Duodenal mucosa (tissue), 2 donors: ENCODE measurements at regions not wholly inside any gene's neighbourhood (a gene's known extent, or its start where the extent isn't known, plus 50 kb on each side); places are given as distances from the start of the nearest gene placed in this dataset.

Experiments
- H3K27ac ChIP-seq: one replicate; pipeline ENCODE4 v1.7.0; 2013; ENCODE audit warnings: low read depth, low read length
- H3K27me3 ChIP-seq, 2 donors: one replicate each; pipeline ENCODE4 v1.7.0; 2013; ENCODE audit warnings: low read length in 2 of 2, control low read depth in 1 of 2; ENCODE audit not compliant: insufficient read depth in 2 of 2, control insufficient read depth in 1 of 2
- H3K36me3 ChIP-seq, 2 donors: one replicate each; pipeline ENCODE4 v1.7.0; 2013; ENCODE audit warnings: low read length in 2 of 2, control low read depth in 1 of 2; ENCODE audit not compliant: insufficient read depth in 2 of 2, control insufficient read depth in 1 of 2
- H3K4me1 ChIP-seq, 2 donors: one replicate each; pipeline ENCODE4 v1.7.0; 2013; ENCODE audit warnings: low read length in 2 of 2, control low read depth in 1 of 2; ENCODE audit not compliant: insufficient read depth in 2 of 2, control insufficient read depth in 1 of 2
- H3K4me3 ChIP-seq, 2 donors: one replicate each; pipeline ENCODE4 v1.7.0; 2013; ENCODE audit warnings: low read length in 2 of 2, low read depth in 1 of 2
- H3K9ac ChIP-seq, 2 donors: one replicate each; pipeline ENCODE4 v1.7.0; 2013; ENCODE audit warnings: low read length in 2 of 2, low read depth in 1 of 2
- H3K9me3 ChIP-seq, 2 donors: one replicate each; pipeline ENCODE4 v1.7.0; 2013; ENCODE audit warnings: low read length in 2 of 2, control low read depth in 1 of 2; ENCODE audit not compliant: control insufficient read depth in 1 of 2

DNA sequence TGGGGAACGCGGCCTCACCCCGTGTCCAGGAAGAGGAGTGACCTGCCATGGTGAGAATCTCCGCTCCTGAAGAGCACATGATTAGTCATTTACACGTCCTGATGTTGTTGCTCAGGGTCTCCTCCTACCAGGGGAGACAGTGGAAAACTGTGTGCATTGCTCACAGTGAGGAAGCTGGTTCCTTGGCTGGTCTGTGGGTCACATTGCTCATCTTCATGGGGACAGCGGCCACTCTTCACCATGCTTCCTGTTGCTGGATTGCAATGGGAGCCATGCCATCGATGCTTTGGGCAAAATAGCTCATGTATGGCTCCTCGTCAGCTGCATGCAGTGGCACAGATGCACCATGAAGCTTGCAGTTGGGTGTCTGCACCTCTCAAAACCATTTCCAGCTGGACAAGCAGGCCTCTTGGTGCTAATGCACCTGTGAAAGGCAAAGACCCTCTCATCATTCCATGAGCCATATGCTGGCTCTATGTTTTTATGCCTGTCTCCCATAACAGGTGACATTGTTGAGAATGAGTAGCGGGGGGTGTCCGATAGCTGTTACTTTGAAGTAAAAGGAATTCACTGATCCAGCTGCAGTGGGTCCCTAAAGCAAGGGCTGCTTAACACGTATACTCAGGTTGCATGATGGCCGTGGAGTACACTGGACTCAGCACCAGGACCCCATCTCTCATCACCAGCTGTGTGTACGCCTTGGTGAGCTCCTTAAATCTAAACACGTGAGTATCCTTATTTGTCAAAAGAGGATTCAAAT, 135.0 kb upstream of the ALKAL2 start:
- Histone ChIP-seq H3K9ac (no peak overlapping the region), H3K36me3 (no peaks in the 10 kb centered on the region), H3K4me3 (no peak overlapping the region), H3K4me1 (no peaks in the 10 kb centered on the region), H3K27me3 (no peaks in the 10 kb centered on the region), H3K27ac (no peak overlapping the region), H3K9me3 (no peaks in the 10 kb centered on the region)

DNA sequence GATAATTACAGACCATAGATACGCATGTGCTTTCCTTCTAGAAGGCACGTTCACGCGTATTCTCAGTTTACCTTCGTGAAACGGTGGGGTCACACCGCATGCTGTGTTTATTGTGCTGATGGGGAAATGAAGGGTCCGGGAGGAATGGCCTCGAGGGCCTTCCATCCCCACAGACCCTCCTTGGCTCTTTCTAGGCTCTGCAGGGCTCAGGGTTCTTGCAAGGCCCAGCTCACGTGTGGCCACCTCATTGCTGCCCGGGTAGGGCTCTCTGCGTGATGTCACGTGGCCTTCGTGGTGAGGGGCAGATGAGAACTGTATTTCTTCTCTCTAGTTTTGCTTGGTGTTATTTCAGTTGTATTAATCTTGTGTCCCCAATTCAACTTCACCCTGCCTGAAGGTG, 133.5 kb upstream of the ALKAL2 start:
- Histone ChIP-seq H3K9me3 (no peaks in the 10 kb centered on the region), H3K4me3 (no peak overlapping the region), H3K27ac (no peak overlapping the region), H3K4me1 (no peaks in the 10 kb centered on the region), H3K27me3 (no peaks in the 10 kb centered on the region), H3K36me3 (no peaks in the 10 kb centered on the region), H3K9ac (no peak overlapping the region)

DNA sequence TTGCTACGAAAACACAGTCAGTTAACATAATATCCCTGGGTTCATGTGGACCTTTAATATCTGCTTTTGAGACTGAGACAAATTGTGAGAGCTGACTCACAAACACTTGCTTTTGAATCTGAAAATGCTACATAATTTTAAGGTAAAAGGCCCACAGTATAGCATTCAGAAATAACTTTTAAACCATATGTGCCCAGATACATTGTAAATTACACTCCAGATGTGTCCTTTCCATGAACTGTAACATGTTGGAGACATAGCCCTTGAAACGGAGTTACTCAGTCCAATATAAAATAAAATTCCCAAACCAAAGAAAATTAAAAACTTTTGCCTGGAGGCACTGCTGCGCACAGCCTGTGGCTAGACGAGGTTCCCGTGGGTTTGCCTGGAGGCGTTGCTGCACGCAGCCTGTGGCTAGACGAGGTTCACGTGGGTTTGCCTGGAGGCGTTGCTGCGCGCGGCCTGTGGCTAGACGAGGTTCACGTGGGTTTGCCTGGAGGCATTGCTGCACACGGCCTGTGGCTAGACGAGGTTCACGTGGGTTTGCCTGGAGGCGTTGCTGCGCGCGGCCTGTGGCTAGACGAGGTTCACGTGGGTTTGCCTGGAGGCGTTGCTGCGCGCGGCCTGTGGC, 131.9 kb upstream of the ALKAL2 start:
- Histone ChIP-seq H3K36me3 (no peaks in the 10 kb centered on the region), H3K27me3 (no peaks in the 10 kb centered on the region), H3K9ac (no peak overlapping the region), H3K9me3 (no peaks in the 10 kb centered on the region), H3K27ac (no peak overlapping the region), H3K4me3 (no peak overlapping the region), H3K4me1 (no peaks in the 10 kb centered on the region)

DNA sequence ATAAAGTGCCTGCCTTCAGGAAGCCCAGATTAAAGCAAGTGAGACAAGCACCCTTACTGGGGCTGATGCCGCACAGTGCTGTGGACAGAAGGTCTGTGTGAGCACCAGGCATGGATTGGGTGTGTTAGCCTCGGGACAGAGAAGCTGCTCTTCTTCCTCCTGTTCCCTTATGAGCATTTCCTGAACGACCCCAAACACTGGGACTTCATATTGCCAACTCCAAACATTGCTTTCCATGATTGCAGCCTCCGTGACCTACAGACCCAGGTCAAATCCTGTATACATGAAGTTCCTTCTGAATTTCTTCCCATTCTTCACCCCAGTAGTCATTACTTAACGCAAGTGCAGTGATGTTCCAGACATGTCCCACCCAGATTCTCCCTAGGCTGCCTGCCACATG, 129.8 kb upstream of the ALKAL2 start:
- no peak overlapping the region for H3K9ac ChIP-seq
- no peak overlapping the region for H3K4me3 ChIP-seq

DNA sequence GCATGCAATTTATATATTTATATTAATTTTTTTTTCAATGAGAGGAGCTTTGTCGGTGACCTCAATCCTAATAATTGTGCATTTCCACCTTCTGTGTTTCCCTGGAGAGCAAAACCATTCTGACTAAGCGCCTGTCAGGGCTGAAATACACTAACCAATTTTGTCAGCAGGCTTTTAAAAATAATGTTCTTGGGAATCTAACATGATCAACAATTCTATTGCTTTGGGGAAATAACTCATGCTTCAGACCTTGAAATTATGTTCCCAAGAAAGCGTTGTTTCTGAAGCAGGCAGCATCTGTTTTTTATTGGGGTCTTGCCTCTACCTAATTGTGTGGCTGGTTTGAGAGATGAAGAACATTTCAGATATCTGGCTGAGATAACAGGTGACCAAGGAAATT, 129.1 kb upstream of the ALKAL2 start:
- Histone ChIP-seq H3K27ac (no peak overlapping the region), H3K27me3 (no peaks in the 10 kb centered on the region), H3K36me3 (no peaks in the 10 kb centered on the region), H3K9me3 (no peaks in the 10 kb centered on the region), H3K4me3 (no peak overlapping the region), H3K9ac (no peak overlapping the region), H3K4me1 (no peaks in the 10 kb centered on the region)

More for the DNA sequence above, 129.8 kb upstream of the ALKAL2 start:
- H3K9me3 ChIP-seq = no peaks in the 10 kb centered on the region
- H3K27ac ChIP-seq = no peak overlapping the region
- no peaks in the 10 kb centered on the region for H3K27me3 ChIP-seq
- no peaks in the 10 kb centered on the region for H3K36me3 ChIP-seq
- H3K4me1 ChIP-seq = no peaks in the 10 kb centered on the region

DNA sequence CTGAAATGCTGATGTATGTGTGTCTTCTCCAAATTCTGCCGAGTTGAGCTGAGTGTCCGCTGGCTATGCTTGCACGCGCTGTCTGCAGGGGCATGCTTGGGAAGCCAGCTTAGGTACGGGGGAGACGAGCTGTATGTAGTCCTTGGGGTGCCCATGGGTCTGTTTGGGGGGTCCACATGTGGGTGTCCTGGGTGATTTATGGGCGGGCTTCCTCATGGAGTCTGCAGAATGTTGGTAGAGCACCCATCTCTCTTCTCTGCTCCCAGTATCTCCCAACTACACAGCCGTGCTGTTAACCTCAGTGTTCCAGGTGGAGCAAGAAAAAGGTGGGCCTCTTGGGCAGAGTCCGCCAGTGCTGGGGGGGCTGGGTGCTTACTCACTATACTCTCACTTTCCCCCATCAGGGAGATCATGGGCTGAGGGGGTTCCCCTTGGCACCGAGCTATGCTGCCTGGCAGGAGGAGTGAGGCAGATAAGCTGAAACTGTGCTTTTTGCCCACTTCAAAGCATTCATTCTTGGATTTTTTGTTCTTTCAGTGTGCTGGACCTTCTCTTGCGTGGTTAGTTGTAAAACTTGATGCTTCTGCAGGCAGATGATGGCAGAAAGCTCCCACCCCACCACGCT, 128.2 kb upstream of the ALKAL2 start:
- Histone ChIP-seq H3K4me3 (no peak overlapping the region), H3K27ac (no peak overlapping the region), H3K9ac (no peak overlapping the region), H3K27me3 (no peaks in the 10 kb centered on the region), H3K4me1 (no peaks in the 10 kb centered on the region), H3K36me3 (no peaks in the 10 kb centered on the region), H3K9me3 (no peaks in the 10 kb centered on the region)

DNA sequence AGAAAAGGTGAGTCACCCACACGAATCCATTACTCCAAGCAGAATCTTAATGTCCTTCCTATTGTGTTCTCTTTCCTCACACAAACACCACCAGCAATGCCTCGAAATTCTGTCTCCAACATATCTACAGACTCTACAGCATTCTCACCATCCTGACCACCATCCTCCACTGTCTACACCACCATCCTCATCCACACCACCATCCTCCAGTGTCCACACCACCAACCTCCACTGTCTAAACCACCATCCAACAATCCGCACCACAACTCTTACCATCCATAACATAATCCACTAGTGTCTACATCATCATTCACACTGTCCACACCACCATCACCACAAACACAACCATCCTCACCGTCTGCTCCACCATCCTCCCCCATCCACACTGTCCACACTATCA, 121.6 kb upstream of the ALKAL2 start:
- Histone ChIP-seq H3K27me3 (no peaks in the 10 kb centered on the region), H3K27ac (no peak overlapping the region), H3K36me3 (no peaks in the 10 kb centered on the region), H3K9me3 (peaks cover 0 to 1% of the 10 kb centered on the region in 2 donors), H3K4me1 (no peaks in the 10 kb centered on the region), H3K4me3 (no peak overlapping the region), H3K9ac (no peak overlapping the region)

DNA sequence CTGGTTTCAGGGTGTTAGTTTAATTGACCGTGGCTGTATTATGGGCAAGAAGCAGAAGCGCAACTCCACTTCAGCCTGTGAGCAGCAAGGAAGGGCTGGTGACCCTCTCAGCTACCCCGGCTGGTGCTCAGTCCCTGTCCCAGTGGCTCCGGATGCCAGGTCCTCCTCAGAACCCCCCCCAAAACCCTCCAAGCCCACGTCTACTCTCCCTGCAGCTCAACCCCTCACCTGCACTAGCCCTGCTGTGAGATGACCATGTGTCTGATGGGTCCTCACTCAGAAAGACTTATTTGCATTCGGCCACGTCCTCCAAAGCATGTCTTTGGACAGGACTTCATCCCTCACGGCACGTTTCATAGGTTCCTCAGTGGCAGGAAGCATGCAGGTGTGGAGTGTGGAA, 119.7 kb upstream of the ALKAL2 start:
- Histone ChIP-seq H3K36me3 (no peaks in the 10 kb centered on the region), H3K27ac (no peak overlapping the region), H3K9me3 (peaks cover 2 to 5% of the 10 kb centered on the region in 2 donors), H3K27me3 (no peaks in the 10 kb centered on the region), H3K4me1 (no peaks in the 10 kb centered on the region), H3K9ac (no peak overlapping the region), H3K4me3 (no peak overlapping the region)

DNA sequence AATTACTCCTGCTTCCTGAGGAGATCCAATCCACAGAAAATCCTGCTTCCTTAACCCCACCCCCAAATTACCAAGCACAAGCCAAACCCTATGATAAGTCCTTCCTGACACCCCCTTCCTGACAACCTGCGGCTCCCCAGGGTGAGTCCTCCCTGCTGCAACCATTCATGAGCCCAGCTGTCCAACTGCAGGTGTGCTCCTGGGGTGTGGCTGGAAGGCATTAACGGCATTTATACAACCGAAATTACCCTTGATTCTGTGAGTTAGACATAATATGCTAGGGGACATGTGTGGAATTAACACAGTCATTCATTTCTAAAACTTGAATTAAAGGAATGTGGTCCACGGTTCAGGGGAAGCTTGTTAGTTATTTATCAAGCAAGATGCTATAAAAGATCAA, 119.0 kb upstream of the ALKAL2 start:
- Histone ChIP-seq H3K36me3 (no peaks in the 10 kb centered on the region), H3K9ac (no peak overlapping the region), H3K9me3 (peaks cover 2 to 5% of the 10 kb centered on the region in 2 donors), H3K4me3 (no peak overlapping the region), H3K4me1 (no peaks in the 10 kb centered on the region), H3K27ac (no peak overlapping the region), H3K27me3 (no peaks in the 10 kb centered on the region)

DNA sequence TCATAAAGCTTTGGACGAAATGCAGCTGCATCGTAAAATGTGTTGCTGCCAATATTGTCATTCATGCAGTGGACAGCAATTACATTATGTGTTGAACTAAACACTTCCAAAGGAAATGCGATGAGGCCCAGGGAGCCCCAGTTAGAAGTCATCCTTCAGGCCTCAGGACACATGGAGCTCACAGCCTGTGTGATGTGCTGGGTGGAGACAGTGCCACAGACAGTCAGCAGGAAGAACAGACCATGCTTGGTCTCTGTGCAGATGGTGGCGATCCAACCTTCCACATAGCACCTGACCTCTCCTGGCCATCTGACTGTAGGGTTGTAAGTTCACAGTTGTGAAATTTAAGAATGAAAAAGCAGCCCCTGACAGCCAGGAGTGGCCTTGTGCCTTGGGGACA, 118.3 kb upstream of the ALKAL2 start:
- Histone ChIP-seq H3K9me3 (peaks cover 2 to 5% of the 10 kb centered on the region in 2 donors), H3K27ac (no peak overlapping the region), H3K36me3 (no peaks in the 10 kb centered on the region), H3K27me3 (no peaks in the 10 kb centered on the region), H3K9ac (no peak overlapping the region), H3K4me1 (no peaks in the 10 kb centered on the region), H3K4me3 (no peak overlapping the region)
